C4-2B (cell line): ENCODE measurements at regions not wholly inside any gene's neighbourhood (a gene's known extent, or its start where the extent isn't known, plus 50 kb on each side); places are given as distances from the start of the nearest gene placed in this dataset.

Source experiments
- CTCF ChIP-seq: fragments of 450-650 bp; conservative IDR thresholded peaks from 2 replicates; pipeline ENCODE4 v1.5.1; 2017; ENCODE audit warnings: mild to moderate bottlenecking
- ZFX ChIP-seq: fragments of 450-650 bp; IDR thresholded peaks from 2 replicates; pipeline ENCODE4 v1.6.1; 2017

- TF ChIP-seq CTCF (no peak), ZFX (no peak)
Observed at GRCh38 chr5:16987776-16988175, 51.7 kb upstream of the MYO10 start.
